Loucy (cell line): ENCODE measurements at regions not wholly inside any gene's neighbourhood (a gene's known extent, or its start where the extent isn't known, plus 50 kb on each side); places are given as distances from the start of the nearest gene placed in this dataset.

ENCODE experiments used
- H2AFZ ChIP-seq: fragments of 200-600 bp; sonication (generic); 2 replicates; pipeline ENCODE4 v1.6.0; 2016; ENCODE audit warnings: antibody characterized with exemption, mild to moderate bottlenecking, low read length, moderate library complexity
- H3F3A ChIP-seq: fragments of 200-600 bp; 2 replicates; pipeline ENCODE4 v1.6.0; 2016; ENCODE audit warnings: antibody characterized with exemption, low read depth, mild to moderate bottlenecking
- H3K27me3 ChIP-seq: fragments of 200-600 bp; sonication (generic); 2 replicates; pipeline ENCODE4 v1.6.1; 2014; ENCODE audit warnings: low read length, mild to moderate bottlenecking; ENCODE audit not compliant: insufficient read depth, poor library complexity, severe bottlenecking
- H3K36me3 ChIP-seq: fragments of 200-600 bp; sonication (generic); 2 replicates; pipeline ENCODE4 v1.6.1; 2016; ENCODE audit warnings: low read length; ENCODE audit not compliant: insufficient read depth
- H3K4me1 ChIP-seq: fragments of 200-600 bp; sonication (generic); 2 replicates; pipeline ENCODE4 v1.5.1; 2014; ENCODE audit warnings: low read length, mild to moderate bottlenecking; ENCODE audit not compliant: insufficient read depth, poor library complexity, severe bottlenecking
- H3K4me2 ChIP-seq: fragments of 200-600 bp; sonication (generic); 2 replicates; pipeline ENCODE4 v1.6.0; 2014; ENCODE audit warnings: antibody characterized with exemption, low read length, low read depth, mild to moderate bottlenecking; ENCODE audit not compliant: poor library complexity, severe bottlenecking
- H3K4me3 ChIP-seq: fragments of 200-600 bp; sonication (generic); 2 replicates; pipeline ENCODE4 v1.5.1; 2014; ENCODE audit warnings: low read length, mild to moderate bottlenecking, mixed read lengths; ENCODE audit not compliant: poor library complexity, severe bottlenecking
- H3K79me2 ChIP-seq: fragments of 200-600 bp; sonication (generic); 2 replicates; pipeline ENCODE4 v1.6.1; 2014; ENCODE audit warnings: low read length; ENCODE audit not compliant: insufficient read depth
- H3K9ac ChIP-seq: fragments of 200-600 bp; sonication (generic); 2 replicates; pipeline ENCODE4 v1.6.0; 2014; ENCODE audit warnings: mild to moderate bottlenecking, low read depth, low read length, moderate library complexity; ENCODE audit not compliant: poor library complexity, severe bottlenecking
- H3K9me2 ChIP-seq: fragments of 200-600 bp; sonication (generic); replicated peaks from 2 replicates; pipeline ENCODE4 v1.6.1; 2016; ENCODE audit warnings: low read depth, low read length, mixed read lengths
- H3K9me3 ChIP-seq: fragments of 200-600 bp; sonication (generic); 2 replicates; pipeline ENCODE4 v1.6.1; 2014; ENCODE audit warnings: mild to moderate bottlenecking, antibody characterized with exemption, low read length, low read depth; ENCODE audit not compliant: insufficient read depth
- H4K20me1 ChIP-seq: fragments of 200-600 bp; sonication (generic); 2 replicates; pipeline ENCODE4 v1.6.0; 2014; ENCODE audit warnings: antibody characterized with exemption, low read length, mild to moderate bottlenecking; ENCODE audit not compliant: insufficient read depth, poor library complexity, severe bottlenecking
- EZH2phosphoT487 ChIP-seq: fragments of 200-600 bp; IDR thresholded peaks from 2 replicates; pipeline ENCODE4 v1.6.1; 2018; ENCODE audit warnings: antibody characterized with exemption, mild to moderate bottlenecking, moderate library complexity, borderline replicate concordance
- TF ChIP-seq, protein P1 (sequence below): fragments of 200-600 bp; sonication (generic); conservative IDR thresholded peaks from 2 replicates; pipeline ENCODE4 v1.5.1; 2014; ENCODE audit warnings: mild to moderate bottlenecking, antibody characterized with exemption, low read length

DNA sequence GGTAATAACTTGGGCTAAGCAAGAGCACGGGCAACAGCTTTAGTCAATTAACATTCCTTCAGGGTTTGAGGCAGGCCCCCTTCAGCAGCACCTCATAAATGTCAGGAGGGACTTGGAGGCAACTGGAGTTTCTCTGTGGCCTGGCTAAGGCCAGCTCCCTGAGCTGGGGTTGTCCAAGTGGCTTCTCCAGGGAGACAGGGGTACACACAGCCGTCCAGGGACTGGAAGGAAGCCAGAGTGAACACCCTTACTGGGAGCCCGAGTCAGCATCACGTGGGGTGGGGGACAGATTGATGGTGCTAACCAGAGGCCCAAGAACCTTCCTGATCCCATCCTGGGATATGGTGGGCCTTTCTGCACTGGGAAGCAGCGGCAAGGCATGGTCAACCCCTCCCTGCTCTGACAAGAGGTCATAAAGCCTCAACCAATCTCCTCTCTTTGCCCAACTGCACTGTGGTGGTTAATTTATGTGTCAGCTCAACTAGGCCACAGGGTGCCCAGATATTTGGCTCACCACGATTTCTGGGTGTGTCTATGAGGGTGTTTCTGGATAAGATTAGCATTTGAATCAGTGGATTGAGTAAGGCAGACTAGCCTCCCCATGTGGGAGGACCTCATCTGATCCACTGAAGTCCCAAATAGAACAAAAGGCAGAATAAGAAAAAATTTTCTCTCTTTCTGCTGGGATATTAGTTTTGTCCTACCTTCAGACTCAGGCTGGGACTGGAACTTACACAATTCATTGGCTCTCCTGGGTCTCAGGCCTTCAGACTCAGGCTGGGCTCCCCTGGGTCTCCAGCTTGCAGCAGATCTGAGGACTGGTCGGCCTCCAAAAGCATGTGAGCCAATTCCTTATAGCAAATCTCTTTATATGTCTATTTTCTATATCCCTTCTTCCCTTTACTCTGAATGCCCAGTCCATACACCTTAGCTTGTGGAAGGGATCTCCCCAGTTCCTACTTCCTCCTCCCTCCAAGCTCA is 127.2 kb upstream of the LARP1 start:
- H3K79me2 ChIP-seq: no peaks in the 10 kb centered on the region
- H3K4me2 ChIP-seq: no peak overlapping the region
- H3K4me3 ChIP-seq: no peak overlapping the region
- no peak overlapping the region for H3K9ac ChIP-seq
- no peak overlapping the region for H2AFZ ChIP-seq
- no peaks in the 10 kb centered on the region for H4K20me1 ChIP-seq
- H3K36me3 ChIP-seq: no peaks in the 10 kb centered on the region
- H3K27me3 ChIP-seq: no peaks in the 10 kb centered on the region
- H3K9me3 ChIP-seq: no peaks in the 10 kb centered on the region
- H3F3A ChIP-seq: no peaks in the 10 kb centered on the region
- no peak for TF ChIP-seq EZH2phosphoT487
- TF ChIP-seq, protein P1, sequence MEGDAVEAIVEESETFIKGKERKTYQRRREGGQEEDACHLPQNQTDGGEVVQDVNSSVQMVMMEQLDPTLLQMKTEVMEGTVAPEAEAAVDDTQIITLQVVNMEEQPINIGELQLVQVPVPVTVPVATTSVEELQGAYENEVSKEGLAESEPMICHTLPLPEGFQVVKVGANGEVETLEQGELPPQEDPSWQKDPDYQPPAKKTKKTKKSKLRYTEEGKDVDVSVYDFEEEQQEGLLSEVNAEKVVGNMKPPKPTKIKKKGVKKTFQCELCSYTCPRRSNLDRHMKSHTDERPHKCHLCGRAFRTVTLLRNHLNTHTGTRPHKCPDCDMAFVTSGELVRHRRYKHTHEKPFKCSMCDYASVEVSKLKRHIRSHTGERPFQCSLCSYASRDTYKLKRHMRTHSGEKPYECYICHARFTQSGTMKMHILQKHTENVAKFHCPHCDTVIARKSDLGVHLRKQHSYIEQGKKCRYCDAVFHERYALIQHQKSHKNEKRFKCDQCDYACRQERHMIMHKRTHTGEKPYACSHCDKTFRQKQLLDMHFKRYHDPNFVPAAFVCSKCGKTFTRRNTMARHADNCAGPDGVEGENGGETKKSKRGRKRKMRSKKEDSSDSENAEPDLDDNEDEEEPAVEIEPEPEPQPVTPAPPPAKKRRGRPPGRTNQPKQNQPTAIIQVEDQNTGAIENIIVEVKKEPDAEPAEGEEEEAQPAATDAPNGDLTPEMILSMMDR: no peak
- no peaks in the 10 kb centered on the region for H3K9me2 ChIP-seq
- no peaks in the 10 kb centered on the region for H3K4me1 ChIP-seq

DNA sequence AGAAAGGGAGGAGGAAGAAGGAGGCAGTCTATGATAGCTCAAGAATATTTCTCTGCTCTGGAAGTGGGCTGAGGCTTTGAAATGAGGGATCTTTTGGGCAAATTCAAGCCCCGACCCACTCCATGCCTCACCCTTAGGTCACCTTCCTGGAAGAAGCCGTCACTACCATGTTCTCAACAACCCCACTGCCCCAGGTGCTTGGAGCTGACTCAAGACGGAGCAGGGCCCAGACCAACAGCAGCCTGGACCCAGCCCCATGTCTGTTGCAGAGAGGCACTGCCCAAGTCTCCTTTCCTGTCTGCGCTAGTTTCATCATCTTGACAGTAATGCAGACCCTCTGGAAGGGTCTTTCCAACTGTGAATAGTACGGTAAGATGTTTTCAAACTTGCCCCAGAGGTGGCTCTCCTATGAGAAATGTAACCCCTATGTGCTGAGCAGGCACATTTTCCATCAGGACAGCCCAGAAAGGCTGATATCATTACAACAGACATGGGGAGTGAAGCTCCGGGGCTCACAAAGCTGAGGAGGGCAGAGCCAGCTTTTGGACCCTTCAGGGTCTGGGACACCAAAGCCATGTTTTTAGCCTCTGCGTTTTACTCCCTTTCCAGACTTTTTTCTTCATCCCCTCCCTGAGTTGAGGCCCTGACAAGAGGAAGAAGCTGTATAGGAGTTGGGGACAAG is 128.2 kb upstream of the LARP1 start:
- Histone ChIP-seq H3K4me1 (no peaks in the 10 kb centered on the region), H4K20me1 (no peaks in the 10 kb centered on the region), H3K9me3 (no peaks in the 10 kb centered on the region), H3K4me3 (no peak overlapping the region), H3K27me3 (no peaks in the 10 kb centered on the region), H3K79me2 (no peaks in the 10 kb centered on the region), H3K4me2 (no peak overlapping the region), H3K36me3 (no peaks in the 10 kb centered on the region), H2AFZ (no peak overlapping the region), H3K9me2 (no peaks in the 10 kb centered on the region), H3F3A (no peaks in the 10 kb centered on the region), H3K9ac (no peak overlapping the region)
- TF ChIP-seq, protein P1: no peak
- TF ChIP-seq EZH2phosphoT487: no peak

DNA sequence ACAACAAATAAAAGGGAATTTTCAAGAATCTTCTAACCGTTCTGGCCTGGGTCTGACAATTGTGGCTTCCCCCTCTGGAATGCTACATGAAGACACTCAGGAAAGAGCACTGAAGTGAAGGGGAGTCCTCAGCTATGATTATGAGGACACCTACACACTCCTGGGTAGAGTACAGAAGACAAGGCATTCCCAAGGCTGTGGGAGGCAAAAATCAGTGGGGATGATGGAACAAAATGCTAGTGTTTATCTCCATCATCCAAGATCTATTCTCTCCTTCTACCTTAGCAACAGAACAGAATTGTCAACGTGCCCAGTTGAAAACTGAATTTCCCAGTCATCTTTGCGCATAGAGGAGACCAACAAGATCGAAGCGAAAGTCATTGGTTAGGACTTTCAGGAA is 130.1 kb upstream of the LARP1 start:
- Histone ChIP-seq H3K4me1 (no peaks in the 10 kb centered on the region), H2AFZ (no peak overlapping the region), H3K9me3 (no peaks in the 10 kb centered on the region), H4K20me1 (no peaks in the 10 kb centered on the region), H3K79me2 (no peaks in the 10 kb centered on the region), H3K27me3 (no peaks in the 10 kb centered on the region), H3F3A (no peaks in the 10 kb centered on the region), H3K4me2 (no peak overlapping the region), H3K9me2 (no peaks in the 10 kb centered on the region), H3K9ac (no peak overlapping the region), H3K4me3 (no peak overlapping the region), H3K36me3 (no peaks in the 10 kb centered on the region)
- TF ChIP-seq, protein P1: no peak
- no peak for TF ChIP-seq EZH2phosphoT487
